ENCODE measurements at regions not wholly inside any gene's neighbourhood (a gene's known extent, or its start where the extent isn't known, plus 50 kb on each side); places are given as distances from the start of the nearest gene placed in this dataset.

- TF ChIP-seq CTCF (IDR thresholded peaks at IDR 0.05; ENCODE audit: insufficient read depth, low read length) (no peak), REST (IDR thresholded peaks at IDR 0.05; ENCODE audit: insufficient replicate concordance, low read depth) (no peak)
Measured at GRCh38 chr2:175627405-175627804, 374.7 kb downstream of the LNPK start.

Data from HL-60 (cell line).